Transverse colon (tissue), 4 donors: ENCODE measurements at regions not wholly inside any gene's neighbourhood (a gene's known extent, or its start where the extent isn't known, plus 50 kb on each side); places are given as distances from the start of the nearest gene placed in this dataset.

Experiments used
- DNase-seq: peaks from one replicate; pipeline ENCODE4 v3.0.0-alpha.2; 2019
- H3K27ac ChIP-seq, 4 donors: fragments of 200-600 bp; sonication (generic); 2 replicates each; pipeline ENCODE4 v1.5.1; 2016 to 2018; ENCODE audit warnings: inconsistent platforms in 4 of 4
- H3K27me3 ChIP-seq: fragments of 200-600 bp; sonication (generic); 2 replicates; pipeline ENCODE4 v1.5.1; 2017; ENCODE audit warnings: inconsistent platforms
- H3K36me3 ChIP-seq, 4 donors: fragments of 200-600 bp; sonication (generic); 2 replicates each; pipeline ENCODE4 v1.5.1; 2017 to 2019; ENCODE audit warnings: inconsistent platforms in 4 of 4
- H3K4me1 ChIP-seq, 4 donors: fragments of 200-600 bp; sonication (generic); 2 replicates each; pipeline ENCODE4 v1.5.1; 2017 to 2020; ENCODE audit warnings: inconsistent platforms in 4 of 4
- H3K4me3 ChIP-seq, 4 donors: fragments of 200-600 bp; sonication (generic); 1 replicate in 1 of 4; 2 replicates in 3 of 4; pipeline versions ENCODE4 v1.5.1 to v1.6.1; 2017 to 2019; ENCODE audit warnings: inconsistent platforms in 4 of 4
- H3K9me3 ChIP-seq, 2 donors: fragments of 200-600 bp; sonication (generic); 2 replicates each; pipeline ENCODE4 v1.5.1; 2017 to 2019; ENCODE audit warnings: inconsistent platforms in 2 of 2
- EP300 ChIP-seq: sonication (generic); formaldehyde crosslinking; IDR thresholded peaks from one replicate; pipeline ENCODE4 v1.6.1; 2017; ENCODE audit warnings: antibody characterized with exemption, low read depth
- POLR2A ChIP-seq: fragments of 450-650 bp; IDR thresholded peaks from one replicate; pipeline ENCODE4 v1.6.1; 2016; ENCODE audit warnings: antibody characterized with exemption, mild to moderate bottlenecking, moderate library complexity
- POLR2AphosphoS5 ChIP-seq, 3 donors: sonication (generic); formaldehyde crosslinking; IDR thresholded peaks; one replicate each; pipeline ENCODE4 v1.6.1; 2016; ENCODE audit warnings: antibody characterized with exemption in 3 of 3
- WGBS, 2 donors: methylation state at CpG; one replicate each; pipeline ENCODE4 v1.1.5; 2018; ENCODE audit warnings: low coverage in 1 of 2; 5-methylcytosine and 5-hydroxymethylcytosine counted together
- in situ Hi-C, 4 donors: fragments of 200-750 bp; cut with MboI; loops; one replicate each; pipeline versions ENCODE4 v1.15.0 to v1.15.1; 2017; ENCODE audit warnings: low sequenced_read_pairs in 3 of 4, low pct_ligation_motif_present in 1 of 4, low pct_unique_long_range_greater_than_20kb in 1 of 4
- intact Hi-C: fragments of 100-400 bp; cut with DNase I; formaldehyde crosslinking; loops from one replicate; pipeline ENCODE4 v1.15.1; 2023; ENCODE audit warnings: low total_unique reads
- TF ChIP-seq, protein P1 (sequence below), 5 experiments: fragments of 200-600 bp in 3 of 5; fragments of 450-650 bp in 2 of 5; sonication (generic) in 3 of 5; IDR thresholded peaks; 1 replicate in 2 of 5; 2 replicates in 3 of 5; pipeline ENCODE4 v1.5.1; 2016 to 2017; ENCODE audit warnings: antibody characterized with exemption in 5 of 5, inconsistent platforms in 3 of 5, mild to moderate bottlenecking in 2 of 5, moderate library complexity in 1 of 5

- H3K9me3 ChIP-seq: no peaks in the 10 kb centered on the region
- H3K27ac ChIP-seq: no peak overlapping the region
- no peaks in the 10 kb centered on the region for H3K36me3 ChIP-seq
- TF ChIP-seq, protein P1, sequence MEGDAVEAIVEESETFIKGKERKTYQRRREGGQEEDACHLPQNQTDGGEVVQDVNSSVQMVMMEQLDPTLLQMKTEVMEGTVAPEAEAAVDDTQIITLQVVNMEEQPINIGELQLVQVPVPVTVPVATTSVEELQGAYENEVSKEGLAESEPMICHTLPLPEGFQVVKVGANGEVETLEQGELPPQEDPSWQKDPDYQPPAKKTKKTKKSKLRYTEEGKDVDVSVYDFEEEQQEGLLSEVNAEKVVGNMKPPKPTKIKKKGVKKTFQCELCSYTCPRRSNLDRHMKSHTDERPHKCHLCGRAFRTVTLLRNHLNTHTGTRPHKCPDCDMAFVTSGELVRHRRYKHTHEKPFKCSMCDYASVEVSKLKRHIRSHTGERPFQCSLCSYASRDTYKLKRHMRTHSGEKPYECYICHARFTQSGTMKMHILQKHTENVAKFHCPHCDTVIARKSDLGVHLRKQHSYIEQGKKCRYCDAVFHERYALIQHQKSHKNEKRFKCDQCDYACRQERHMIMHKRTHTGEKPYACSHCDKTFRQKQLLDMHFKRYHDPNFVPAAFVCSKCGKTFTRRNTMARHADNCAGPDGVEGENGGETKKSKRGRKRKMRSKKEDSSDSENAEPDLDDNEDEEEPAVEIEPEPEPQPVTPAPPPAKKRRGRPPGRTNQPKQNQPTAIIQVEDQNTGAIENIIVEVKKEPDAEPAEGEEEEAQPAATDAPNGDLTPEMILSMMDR (IDR thresholded peaks at IDR 0.05): no peak
- TF ChIP-seq POLR2A (no peak), EP300 (no peak), POLR2AphosphoS5 (IDR thresholded peaks at IDR 0.05) (no peak)
- intact Hi-C loops: no loop called here
- H3K4me1 ChIP-seq: peaks cover 0 to 19% (median 9%) of the 10 kb centered on the region in 4 donors
- in situ Hi-C loops: no loop called here
- H3K4me3 ChIP-seq: no peak overlapping the region
- H3K27me3 ChIP-seq: no peaks in the 10 kb centered on the region
- DNase-seq: no peak
- 94 to 100% methylated on average over 1 to 4 of the region's 4 CpGs for WGBS, 2 donors
Observed at GRCh38 chr3:187952849-187953248, 201.1 kb upstream of the LPP start.

- Histone ChIP-seq H3K9me3 (no peaks in the 10 kb centered on the region), H3K27ac (peak overlapping the region in 2 of 4 donors; percentile 19 to 36), H3K4me1 (peaks cover 0 to 21% (median 9%) of the 10 kb centered on the region in 4 donors), H3K36me3 (no peaks in the 10 kb centered on the region), H3K27me3 (no peaks in the 10 kb centered on the region), H3K4me3 (no peak overlapping the region)
- intact Hi-C loops (no loop called here), in situ Hi-C loops (no loop called here)
- no peak for DNase-seq
- no peak for TF ChIP-seq POLR2AphosphoS5 (IDR thresholded peaks at IDR 0.05)
- no peak for TF ChIP-seq EP300
- TF ChIP-seq, protein P1 (IDR thresholded peaks at IDR 0.05): no peak
- no peak for TF ChIP-seq POLR2A
- 75 to 84% methylated on average over 1 to 2 of the region's 2 CpGs for WGBS, 2 donors
Observed at GRCh38 chr3:187954516-187954872, 199.5 kb upstream of the LPP start.

DNA sequence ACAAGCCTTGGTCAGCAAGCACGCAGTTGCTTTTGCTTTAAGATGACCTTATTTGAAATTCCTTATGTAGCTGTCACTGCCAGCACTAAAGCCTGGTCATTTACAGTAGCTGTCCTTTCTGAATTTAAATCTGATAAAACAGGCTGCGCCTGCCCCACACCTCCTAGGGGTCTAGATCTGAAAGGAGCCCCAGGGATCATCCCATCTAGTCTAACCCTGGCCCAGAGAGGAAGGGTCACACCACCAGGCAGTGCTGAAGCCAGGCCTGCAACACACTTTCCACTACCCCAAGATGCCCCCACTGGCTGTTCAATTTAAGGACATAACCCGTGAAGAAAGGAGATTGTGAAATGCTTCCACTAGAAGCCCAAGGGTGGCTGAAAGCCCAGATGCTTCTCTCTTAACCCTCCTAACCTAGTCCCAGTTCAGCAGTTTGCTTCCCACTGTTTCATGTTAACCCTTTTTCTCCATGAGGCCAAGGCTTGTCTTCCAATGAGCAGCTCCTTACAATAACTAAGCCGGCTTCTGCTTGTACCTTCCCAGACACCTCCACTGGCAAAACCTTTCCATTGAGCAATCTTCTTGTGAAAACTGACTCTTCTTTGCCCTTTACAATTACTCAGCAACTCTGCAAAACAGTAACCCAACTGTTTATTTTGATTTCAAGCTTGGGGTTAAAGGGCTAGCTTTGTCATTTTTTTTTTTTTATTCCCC is 198.9 kb upstream of the LPP start:
- 79 to 83% methylated on average over 1 to 4 of the region's 4 CpGs for WGBS, 2 donors
- in situ Hi-C loops: no loop called here
- Histone ChIP-seq H3K9me3 (no peaks in the 10 kb centered on the region), H3K4me3 (no peak overlapping the region), H3K4me1 (peaks cover 0 to 21% (median 9%) of the 10 kb centered on the region in 4 donors), H3K27me3 (no peaks in the 10 kb centered on the region), H3K36me3 (no peaks in the 10 kb centered on the region), H3K27ac (peak overlapping the region in 2 of 4 donors; percentile 19 to 36)
- intact Hi-C loops: no loop called here
- no peak for DNase-seq
- TF ChIP-seq POLR2A (no peak), EP300 (no peak), POLR2AphosphoS5 (IDR thresholded peaks at IDR 0.05) (peak in 1 of 3 donors; percentile 23)
- TF ChIP-seq, protein P1 (IDR thresholded peaks at IDR 0.05): no peak

DNA sequence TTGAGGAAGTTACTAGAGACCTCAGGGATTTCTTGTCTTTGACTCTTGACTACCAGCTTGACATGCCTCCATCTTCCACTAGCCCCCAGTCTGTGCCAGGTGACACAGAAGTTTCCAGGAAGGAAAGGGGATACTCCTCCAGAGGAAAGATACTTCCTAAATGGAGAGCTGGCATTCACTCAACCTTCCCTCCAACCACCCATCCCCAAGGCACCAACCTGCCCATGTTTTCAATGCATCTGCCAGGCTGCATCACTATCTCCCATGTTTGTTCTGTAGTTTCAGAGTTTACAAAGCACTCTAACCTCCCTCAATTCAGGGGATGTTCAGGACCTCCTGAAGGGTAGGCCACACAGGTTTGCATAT is 198.4 kb upstream of the LPP start:
- TF ChIP-seq POLR2AphosphoS5 (IDR thresholded peaks at IDR 0.05): no peak
- TF ChIP-seq, protein P1 (IDR thresholded peaks at IDR 0.05): no peak
- no peak for TF ChIP-seq POLR2A
- no peaks in the 10 kb centered on the region for H3K36me3 ChIP-seq
- H3K27me3 ChIP-seq: no peaks in the 10 kb centered on the region
- H3K4me3 ChIP-seq: no peak overlapping the region
- in situ Hi-C loops (no loop called here), intact Hi-C loops (no loop called here)
- no peaks in the 10 kb centered on the region for H3K9me3 ChIP-seq
- peak overlapping the region in 1 of 4 donors; percentile 3 for H3K27ac ChIP-seq
- no peak for DNase-seq
- peaks cover 0 to 21% (median 9%) of the 10 kb centered on the region in 4 donors for H3K4me1 ChIP-seq
